ENCODE measurements at regions not wholly inside any gene's neighbourhood (a gene's known extent, or its start where the extent isn't known, plus 50 kb on each side); places are given as distances from the start of the nearest gene placed in this dataset.

DNA sequence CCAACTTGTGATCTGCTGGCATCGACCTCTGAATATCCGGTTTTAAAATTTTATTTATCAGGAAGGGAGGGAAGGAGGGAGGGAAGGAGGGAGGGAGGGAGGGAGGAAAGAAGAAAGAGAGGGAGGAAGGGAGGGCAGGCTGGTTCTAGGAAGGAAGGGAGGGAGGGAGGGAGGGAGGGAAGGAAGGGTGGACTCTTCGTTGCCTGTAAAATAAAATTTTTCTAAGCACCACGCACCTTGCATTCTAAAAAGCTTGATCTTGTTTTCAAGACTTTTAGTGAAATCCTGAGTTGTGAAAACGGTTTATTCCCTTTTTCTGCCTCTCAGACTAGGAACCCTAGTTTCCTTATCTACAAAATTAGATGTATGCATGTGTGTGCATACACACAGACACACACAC lies 101.7 kb upstream of the RAP2B start:
- TF ChIP-seq RAD21 (conservative IDR thresholded peaks at IDR 0.05) = no peak
- TF ChIP-seq, protein P1, sequence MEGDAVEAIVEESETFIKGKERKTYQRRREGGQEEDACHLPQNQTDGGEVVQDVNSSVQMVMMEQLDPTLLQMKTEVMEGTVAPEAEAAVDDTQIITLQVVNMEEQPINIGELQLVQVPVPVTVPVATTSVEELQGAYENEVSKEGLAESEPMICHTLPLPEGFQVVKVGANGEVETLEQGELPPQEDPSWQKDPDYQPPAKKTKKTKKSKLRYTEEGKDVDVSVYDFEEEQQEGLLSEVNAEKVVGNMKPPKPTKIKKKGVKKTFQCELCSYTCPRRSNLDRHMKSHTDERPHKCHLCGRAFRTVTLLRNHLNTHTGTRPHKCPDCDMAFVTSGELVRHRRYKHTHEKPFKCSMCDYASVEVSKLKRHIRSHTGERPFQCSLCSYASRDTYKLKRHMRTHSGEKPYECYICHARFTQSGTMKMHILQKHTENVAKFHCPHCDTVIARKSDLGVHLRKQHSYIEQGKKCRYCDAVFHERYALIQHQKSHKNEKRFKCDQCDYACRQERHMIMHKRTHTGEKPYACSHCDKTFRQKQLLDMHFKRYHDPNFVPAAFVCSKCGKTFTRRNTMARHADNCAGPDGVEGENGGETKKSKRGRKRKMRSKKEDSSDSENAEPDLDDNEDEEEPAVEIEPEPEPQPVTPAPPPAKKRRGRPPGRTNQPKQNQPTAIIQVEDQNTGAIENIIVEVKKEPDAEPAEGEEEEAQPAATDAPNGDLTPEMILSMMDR (IDR thresholded peaks at IDR 0.05; ENCODE audit: poor library complexity, severe bottlenecking) = no peak
